ENCODE measurements at regions not wholly inside any gene's neighbourhood (a gene's known extent, or its start where the extent isn't known, plus 50 kb on each side); places are given as distances from the start of the nearest gene placed in this dataset.
"Not testable (repeated sequence)": the region's sequence is repeated elsewhere in the genome, so short reads cannot be mapped to it uniquely, and the experiment has no call there.

DNA sequence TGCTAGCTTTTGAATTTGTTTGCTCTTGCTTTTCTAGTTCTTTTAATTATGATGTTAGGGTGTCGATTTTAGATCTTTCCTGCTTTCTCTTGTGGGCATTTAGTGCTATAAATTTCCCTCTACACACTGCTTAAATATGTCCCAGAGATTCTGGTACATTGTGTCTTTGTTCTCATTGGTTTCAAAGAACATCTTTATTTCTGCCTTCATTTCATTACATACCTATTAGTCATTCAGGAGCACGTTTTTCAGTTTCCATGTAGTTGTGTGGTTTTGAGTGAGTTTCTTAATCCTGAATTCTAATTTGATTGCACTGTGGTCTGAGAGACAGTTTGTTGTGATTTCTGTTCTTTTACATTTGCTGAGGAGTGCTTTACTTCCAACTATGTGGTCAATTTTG, 51.2 kb upstream of the MB21D2 start:
- not testable (repeated sequence) for DNase-seq

DNA sequence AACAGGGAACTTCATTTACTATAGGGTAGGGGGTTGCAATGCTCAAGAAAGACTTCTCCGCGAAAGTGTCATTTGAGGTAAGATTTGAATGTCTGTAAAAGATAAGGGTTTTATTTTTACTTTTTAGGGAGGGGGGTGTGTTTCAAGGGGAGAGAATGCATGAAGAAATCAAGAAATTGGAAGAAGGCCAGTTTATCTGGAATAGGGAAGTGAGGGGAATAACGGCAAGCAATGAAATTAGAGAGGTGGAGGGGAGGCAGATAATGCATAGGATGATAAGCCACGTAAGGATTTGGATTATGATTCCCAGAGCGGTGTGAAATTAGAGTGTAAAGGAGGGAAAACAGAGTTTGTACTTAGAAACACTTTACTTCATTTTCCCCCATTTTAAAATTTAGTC, 63.0 kb upstream of the MB21D2 start:
- DNase-seq = no peak

DNA sequence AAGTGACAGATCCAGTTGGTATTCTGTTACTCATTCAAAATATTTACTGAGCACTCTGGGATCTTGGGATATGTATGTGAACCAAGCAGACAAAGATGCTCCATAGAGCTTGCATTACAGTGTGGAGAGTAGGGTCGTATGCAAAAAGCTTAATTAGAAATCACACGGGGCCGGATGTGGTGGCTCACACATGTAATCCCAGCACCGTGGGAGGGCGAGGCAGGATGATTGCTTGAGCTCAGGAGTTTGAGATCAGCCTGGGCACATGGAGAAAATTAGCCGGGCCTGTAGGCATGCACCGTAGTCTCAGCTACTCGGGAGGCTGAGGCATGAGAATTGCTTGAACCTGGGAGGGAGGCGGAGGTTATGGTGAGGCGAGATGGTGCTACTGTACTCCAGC, 68.7 kb upstream of the MB21D2 start:
- DNase-seq = no peak

DNA sequence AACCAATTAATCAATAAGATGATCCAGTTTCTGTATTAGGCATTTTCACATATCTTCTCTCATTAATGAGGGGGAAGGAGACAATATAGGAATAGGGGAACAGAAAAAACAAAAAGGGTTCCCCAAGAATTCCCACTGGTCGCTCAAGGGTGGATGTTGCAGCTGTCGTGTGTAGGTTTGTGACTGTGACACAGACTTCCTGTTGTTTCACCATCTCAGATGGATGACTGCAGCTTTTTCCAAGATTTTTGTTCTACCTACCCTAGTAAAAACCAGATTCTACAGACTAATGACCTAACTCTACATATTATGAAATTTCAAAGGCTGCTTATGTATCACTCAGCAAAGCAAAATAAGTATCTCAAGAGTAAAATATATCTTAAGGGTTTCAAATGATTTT, 73.7 kb upstream of the MB21D2 start:
- DNase-seq = no peak

DNA sequence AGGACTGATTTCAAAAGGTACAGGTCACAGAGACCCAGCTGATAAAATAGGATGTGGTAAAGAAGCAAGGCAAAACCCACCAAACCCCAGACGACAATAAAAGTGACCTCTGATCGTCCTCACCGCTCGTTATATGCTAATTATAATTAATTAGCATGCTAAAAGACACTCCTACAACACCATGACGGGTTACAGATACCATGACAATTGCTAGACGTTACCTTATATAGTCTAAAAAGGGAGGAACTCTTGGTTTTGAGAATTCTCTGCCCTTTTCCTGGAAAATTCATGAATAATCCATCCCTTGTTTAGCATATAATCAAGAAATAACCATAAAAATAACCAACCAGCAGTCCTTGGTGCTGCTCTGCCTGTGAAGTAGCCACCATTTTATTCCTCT, 74.7 kb upstream of the MB21D2 start:
- DNase-seq = no peak

DNA sequence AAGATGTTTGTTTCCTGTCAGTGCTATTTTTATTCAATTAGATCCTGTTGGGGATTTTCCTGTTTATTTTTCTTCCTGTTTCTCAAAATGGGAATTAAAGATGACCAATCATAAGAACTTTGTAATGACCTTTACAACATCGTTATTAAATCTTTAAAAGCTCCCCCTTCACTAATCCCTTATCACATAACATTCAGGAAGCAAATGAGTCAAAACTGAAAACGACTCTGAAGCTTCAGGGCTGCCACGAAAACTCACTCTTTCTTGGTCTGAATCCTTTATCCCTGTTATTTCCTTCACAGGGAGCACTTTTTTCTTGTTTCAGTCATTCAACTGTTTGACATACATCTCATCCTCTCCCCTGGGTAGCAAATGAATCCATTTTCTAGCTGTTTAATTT, 75.8 kb upstream of the MB21D2 start:
- no peak for DNase-seq

DNA sequence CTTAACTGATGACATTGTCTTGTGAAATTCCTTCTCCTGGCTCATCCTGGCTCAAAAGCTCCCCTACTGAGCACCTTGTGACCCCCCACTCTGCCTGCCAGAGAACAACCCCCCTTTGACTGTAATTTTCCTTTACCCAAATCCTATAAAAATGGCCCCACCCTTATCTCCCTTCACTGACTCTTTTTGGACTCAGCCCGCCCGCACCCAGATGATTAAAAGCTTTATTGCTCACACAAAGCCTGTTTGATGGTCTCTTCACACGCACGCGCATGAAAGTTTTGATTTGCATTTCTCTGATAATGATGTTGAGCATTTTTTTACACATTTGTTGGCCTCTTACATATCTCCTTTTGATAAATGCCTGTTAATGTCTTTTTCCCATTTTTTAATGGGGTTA, 83.5 kb upstream of the MB21D2 start:
- DNase-seq = not testable (repeated sequence)

DNA sequence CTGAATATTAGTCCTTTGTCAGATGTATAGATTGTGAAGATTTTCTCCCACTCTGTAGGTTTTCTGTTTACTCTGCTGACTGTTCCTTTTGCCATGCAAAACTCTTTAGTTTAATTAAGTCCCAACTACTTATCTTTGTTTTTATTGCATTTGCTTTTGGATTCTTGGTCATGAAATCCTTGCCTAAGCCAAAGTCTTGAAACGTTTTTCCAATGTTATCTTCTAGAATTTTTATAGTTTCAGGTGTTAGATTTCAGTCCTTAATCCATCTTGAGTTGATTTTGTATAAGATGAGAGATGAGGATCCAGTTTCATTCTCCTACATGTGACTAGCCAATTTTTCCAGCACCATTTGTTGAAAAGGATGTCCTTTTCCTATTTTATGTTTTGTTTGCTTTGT, 86.0 kb upstream of the MB21D2 start:
- DNase-seq = not testable (repeated sequence)

DNA sequence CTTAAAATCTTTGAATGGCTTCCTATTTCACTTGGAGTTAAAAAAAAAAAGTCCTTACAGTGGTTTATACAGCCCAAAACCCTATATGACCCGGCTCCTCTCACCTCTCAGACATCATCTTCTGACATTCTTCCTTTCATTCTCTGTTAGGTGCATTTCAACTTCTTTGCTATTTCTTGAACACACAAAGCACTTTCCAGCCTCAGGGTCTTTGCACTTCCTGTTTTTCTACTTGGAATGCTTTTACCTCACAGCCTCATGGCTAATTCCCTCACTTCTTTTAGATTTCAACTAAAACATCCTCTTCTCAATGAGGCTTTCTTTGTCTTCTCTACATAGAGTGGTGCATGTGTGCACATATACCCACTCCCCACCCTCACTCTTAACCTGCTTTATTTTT, 91.0 kb upstream of the MB21D2 start:
- no peak for DNase-seq

DNA sequence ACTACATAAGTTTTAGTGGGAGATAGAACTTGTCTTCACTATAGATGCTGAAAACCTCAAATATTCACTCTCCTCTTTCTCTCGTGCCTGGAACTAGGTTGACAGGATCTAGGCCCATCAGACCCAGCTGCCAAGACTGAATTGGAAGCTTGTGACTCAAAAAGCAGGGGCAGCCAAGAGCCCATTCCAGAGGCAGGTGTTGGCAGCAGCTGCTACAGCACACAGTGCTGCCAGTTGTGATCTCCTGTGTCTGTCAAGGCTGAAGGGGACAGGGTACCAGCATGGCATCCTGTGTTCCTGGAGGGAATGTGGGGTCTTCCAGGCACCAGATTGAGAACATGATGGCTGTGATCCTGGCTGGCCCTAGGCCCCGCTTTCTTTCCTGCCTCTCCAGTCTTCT, 92.5 kb upstream of the MB21D2 start:
- no peak for DNase-seq

DNA sequence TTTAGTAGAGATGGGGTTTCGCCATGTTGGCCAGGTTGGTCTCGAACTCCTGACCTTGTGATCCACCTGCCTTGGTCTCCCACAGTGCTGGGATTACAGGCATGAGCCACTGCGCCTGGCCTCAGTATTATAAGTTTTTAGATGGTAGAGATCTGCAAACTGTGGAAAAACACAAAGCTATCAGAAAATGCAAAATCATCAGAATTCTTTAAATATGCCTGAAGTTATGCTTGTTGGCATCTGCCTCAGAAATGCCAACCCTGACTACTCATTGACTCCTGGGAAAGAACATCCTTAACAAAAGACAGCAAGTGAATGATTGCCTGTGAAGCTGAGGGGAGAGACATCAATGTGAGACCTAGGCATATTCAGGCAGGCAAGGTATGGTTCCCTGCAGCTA, 94.3 kb upstream of the MB21D2 start:
- no peak for DNase-seq

DNA sequence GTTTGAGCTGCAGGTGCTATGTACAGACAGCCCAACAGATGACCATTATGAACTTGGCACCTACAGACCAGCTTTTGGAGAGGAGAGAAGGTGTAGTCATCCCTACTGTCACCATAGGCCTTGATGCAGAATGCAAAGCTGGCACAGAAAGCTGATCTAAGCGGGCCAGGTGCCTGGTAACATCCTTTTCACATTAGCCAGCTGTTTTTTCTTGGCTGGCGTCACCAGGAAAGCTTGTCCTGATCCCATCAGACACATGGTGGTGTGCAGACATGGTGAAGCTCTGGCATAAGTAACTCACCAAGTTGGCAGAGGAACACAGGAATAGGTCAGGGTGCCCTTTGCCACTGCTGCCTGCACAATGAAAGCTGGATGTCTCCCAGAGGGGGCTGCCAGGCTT, 97.2 kb upstream of the MB21D2 start:
- DNase-seq = no peak

DNA sequence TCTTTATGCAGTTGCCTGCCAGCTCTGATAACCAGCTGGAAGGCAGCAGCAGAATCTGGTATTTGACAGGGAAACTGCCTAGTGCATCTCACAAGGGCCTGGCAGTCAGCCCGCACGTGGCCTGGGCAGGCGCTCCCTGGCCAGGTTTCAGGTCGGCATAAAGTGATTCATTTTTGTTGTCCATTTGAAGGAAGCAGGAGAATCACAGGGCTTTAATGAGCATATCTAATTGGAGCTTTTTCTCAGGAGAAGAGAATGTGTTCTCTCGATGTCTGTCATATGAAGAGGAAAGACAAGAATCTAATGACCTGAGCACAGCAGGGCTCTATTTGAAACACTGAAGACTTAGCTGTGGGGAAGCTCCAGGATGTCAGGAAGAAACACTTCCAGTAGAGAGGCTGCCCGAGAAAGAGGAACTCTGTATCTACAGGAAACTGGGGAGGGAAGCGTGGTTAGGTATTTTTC, 98.8 kb upstream of the MB21D2 start:
- DNase-seq = no peak

DNA sequence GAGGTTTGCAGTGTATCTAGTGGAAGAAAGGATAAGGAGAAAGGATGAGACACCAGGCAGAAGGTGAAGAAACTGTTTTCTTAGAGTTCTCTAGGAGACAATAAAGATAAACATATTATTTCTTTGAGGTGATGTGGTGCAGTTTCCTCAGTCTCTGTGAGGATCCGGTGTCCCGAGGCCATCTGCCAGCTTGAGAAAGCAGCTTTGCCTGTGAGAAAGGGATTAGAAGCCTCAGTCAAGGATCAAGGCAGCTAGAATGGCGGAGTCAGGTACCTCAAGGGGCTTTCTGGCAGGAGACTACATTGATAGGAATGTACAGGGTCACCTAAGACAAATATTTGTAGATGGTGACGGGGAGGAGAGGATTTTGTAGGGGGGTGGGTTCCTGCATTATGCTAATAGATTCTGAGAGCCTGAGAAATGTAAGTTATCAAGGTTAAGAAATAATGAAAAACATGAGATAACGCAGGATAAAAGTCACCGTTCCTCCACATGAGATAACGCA, 103.9 kb upstream of the MB21D2 start:
- DNase-seq = no peak

DNA sequence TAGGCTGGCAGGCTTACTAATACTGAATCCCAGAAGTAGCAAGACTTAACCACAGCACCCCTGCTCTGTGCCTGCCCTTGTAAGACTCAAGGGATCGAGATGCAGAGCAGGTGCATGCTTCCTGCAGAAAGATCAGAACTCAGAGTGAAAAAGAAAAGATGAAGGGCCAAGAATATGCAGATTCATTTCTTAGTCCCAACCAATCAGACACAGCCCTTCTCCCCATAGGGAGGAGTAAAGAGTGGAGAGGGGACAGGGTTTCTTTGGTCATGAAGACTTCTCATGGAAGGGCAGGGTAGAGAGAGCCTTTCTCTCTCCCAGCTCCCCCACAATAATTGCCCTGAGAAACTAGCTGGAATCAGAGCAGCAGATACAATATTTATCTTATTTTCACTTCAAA, 105.6 kb upstream of the MB21D2 start:
- DNase-seq = no peak

DNA sequence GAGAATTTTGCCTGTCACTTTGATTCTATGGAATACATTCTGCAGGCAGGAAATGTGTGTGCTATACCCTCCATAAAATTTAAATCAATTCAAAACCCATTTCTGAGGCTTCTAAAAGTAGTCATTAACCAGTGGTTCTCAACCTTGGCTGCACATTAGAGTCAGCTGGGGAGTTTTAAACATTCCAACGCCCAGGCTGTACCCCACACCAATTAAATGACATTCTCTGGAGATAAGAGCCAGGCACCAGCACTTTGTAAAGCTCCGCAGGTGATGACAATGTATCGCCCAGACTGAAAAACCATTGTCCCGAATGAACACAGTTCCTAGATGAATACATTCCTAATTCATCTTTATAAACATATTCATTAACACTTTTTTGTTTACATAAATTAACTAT, 110.6 kb upstream of the MB21D2 start:
- DNase-seq = no peak

DNA sequence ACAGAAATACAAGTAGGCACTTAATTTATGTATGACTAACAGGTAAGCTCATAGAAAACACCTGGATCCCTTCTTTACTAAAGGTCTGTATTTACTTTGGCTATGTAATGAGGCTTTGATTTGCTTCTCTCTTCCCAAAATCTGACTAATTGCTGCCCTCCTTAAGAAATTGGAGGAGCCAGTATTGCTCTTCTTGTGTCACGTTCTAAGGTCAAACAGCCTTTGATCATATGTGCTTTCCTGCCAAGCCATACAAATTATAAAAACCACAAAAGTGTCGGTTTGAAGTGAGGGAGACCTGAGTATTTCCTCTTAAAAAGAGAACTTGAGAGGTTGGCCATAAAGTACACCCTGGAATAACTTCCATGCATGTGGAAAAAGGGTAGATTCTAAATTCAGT, 112.1 kb upstream of the MB21D2 start:
- no peak for DNase-seq

DNA sequence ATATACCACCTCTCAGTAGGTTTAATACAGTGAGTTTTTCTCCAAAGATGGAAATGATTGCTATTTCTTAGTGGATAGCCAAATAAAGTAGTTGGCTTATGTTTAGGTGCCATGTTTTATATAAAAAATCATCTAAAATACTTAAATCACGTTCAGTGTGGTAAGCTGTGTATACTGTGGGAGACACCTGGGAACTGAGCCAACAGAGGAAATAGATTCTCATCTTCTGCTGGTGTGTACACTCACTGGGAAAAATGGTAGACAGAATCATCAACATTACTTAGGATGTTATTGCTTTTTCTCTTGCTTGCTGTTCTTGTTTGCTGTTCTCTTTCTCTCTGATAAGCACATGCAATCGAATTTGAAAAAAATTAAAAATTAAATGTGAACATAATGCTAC, 112.6 kb upstream of the MB21D2 start:
- no peak for DNase-seq

DNA sequence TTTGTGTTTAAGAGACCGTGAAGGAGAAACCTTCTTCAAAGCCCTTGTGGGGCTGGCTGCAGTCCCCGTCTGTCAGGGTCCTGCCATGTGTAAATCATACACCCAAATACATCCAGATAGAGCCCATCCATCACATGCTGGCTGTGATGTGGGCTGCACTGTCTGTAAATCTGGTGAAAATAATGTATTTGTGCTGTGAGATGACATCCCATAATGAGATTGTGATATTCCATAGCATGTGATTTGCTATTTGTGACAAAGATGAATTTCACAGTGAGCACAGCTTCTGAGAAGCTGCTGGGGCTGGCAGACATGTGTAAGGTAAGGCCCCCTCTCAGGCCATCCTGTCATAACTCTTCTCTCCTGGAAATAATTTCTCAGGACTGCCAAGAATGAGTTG, 114.3 kb upstream of the MB21D2 start:
- no peak for DNase-seq

DNA sequence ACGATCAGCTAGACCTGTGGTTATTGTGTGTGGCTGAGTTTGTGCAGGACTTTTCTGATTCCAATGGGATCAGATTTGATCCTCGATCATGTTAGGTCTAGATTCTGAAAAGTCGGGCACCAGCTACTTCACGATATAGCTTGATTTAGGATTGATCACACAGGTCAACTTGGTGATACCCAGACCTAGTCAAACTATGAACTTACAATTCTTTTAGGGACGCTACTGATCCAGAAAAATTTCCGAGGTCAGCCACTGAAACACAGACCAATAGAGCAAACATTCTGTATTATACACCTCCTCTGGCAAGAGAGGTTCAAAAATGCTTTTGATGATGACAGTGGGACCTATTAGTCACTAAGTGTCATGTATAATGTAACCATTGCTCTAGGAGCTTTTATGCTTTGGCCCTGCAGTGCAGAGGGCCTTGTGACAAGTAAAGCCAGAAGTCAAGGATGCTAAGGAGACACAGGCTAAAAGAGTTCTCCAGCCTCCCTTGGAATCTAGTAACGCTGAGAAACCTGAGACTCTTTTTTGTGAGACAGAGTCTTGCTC, 115.6 kb upstream of the MB21D2 start:
- DNase-seq = no peak

DNA sequence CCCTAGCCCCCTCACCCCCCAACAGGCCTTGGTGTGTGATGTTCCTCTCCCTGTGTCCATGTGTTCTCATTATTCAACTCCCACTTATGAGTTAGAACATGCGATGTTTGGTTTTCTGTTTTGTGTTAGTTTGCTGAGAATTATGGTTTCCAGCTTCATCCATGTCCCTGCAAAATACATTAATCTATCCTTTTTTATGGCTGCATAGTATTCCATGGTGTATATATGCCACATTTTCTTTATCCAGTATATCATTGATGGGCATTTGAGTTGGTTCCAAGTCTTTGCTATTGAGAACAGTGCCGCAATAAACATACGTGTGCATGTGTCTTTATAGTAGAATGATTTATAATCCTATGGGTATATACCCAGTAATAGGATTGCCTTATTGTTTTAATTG, 120.2 kb upstream of the MB21D2 start:
- not testable (repeated sequence) for DNase-seq

DNA sequence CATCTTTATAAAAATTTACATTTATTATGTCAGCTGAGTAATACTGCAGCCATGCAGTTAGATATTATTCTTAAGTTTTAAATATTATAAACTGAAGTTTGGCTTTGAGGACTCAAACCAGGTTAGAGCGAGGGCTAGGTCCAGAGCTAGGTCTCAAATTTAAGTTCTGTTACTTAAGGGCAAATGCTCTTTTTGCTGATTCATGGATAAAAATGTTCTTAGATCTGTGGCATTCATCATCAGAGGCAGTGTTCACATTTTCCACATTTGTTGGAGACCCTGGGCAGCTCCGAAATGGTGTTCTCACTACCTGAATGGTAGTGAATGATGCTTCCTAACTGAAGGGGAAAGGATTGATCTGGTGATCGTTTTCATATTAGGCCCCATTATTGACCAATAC, 121.4 kb upstream of the MB21D2 start:
- DNase-seq = no peak

DNA sequence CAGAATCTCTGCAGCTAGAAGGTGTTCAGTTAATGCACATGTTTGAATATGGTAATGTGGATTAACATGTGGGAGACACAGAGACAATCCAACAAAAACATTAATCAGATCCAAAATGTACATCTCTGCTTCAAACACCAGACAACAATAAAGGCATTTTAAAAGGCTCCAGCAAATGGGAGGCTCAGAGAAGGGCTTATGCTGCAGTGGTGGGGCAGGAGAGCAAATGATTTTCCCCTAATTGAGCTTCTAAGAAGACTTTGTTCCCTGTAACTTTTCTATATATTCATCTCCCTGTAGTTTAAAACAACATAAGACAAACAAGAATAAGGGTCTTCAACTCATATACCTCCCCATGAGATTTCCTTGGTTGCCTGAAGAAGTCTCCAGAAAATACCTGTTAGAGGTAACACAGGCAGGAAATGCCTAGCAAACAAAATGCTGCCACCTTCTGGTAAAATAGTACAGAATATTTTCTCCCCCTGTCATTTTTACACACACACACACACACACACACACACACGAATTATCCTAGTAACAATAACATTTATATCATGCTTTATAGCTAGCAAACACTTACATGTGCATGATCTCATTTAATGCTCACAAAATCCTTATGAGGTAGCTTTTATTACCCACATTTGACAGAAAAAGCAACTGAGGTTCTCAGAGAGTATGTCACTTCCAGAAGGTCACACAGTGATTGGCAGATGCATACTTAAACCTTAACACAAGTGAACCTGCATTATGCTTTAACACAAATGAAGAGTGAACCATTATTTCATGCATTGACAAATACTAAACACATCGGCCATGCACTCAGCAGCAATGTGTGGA, 123.4 kb upstream of the MB21D2 start:
- DNase-seq = no peak

DNA sequence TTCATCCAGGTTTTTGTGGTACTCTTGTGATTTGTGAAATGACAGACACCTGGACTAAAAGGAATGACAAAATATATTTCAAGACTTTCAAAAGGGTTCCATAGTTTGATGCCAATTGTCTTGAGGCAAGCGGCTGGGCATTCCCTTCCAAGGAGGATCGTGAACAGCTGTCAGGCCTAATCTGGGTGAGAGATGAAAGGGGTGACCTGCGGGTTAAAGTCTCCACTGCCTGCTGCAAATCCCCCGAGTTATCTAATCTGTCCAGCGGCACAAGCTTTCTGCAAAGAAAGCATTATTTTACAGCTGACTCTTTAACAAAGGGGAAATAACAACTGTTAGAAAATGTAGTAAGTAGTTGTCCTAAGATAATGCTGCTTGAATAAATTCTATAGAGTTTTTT, 128.7 kb upstream of the MB21D2 start:
- DNase-seq = no peak
